Calu3 (cell line): ENCODE measurements at regions not wholly inside any gene's neighbourhood (a gene's known extent, or its start where the extent isn't known, plus 50 kb on each side); places are given as distances from the start of the nearest gene placed in this dataset.

Experiments used
- BruUV-seq: library from RNA; stranded (reverse); fragments of 400-500 nt; replicated peaks from 2 replicates; lab custom pipeline; 2021; lab: Mats Ljungman, UMichigan
- CTCF ChIA-PET: fragments of 300-600 bp; sonication (Branson Sonifier 250); formaldehyde crosslinking; loops from one replicate; lab custom pipeline; 2022; ENCODE audit warnings: antibody characterized with exemption; lab: Charles Lee
- DNase-seq: peaks from one replicate; pipeline ENCODE4 v3.0.0; 2022
- H3K27ac Mint-ChIP-seq: one replicate; pipeline ENCODE4 v1.8.0; 2022; ENCODE audit warnings: mixed read lengths; ENCODE audit not compliant: unreplicated experiment
- H3K27me3 Mint-ChIP-seq: one replicate; pipeline ENCODE4 v1.8.0; 2022; ENCODE audit warnings: mixed read lengths; ENCODE audit not compliant: unreplicated experiment
- H3K36me3 Mint-ChIP-seq: one replicate; pipeline ENCODE4 v1.8.0; 2022; ENCODE audit warnings: mild to moderate bottlenecking, moderate library complexity, mixed read lengths; ENCODE audit not compliant: insufficient read depth, unreplicated experiment
- H3K4me1 Mint-ChIP-seq: one replicate; pipeline ENCODE4 v1.8.0; 2022; ENCODE audit warnings: mild to moderate bottlenecking, low read depth, mixed read lengths; ENCODE audit not compliant: unreplicated experiment
- H3K4me3 Mint-ChIP-seq: one replicate; pipeline ENCODE4 v1.8.0; 2022; ENCODE audit warnings: mild to moderate bottlenecking, low read depth, moderate library complexity, mixed read lengths; ENCODE audit not compliant: unreplicated experiment
- H3K9me3 Mint-ChIP-seq: one replicate; pipeline ENCODE4 v1.8.0; 2022; ENCODE audit warnings: low read depth, mixed read lengths; ENCODE audit not compliant: unreplicated experiment
- intact Hi-C: fragments of 100-400 bp; cut with micrococcal nuclease; formaldehyde crosslinking; loops from one replicate; pipeline ENCODE4 v1.10.0; 2022; ENCODE audit not compliant: unreplicated experiment
- TF ChIP-seq, protein P1 (sequence below): fragments of 200-600 bp; IDR thresholded peaks from one replicate; pipeline ENCODE4 v1.8.0; 2022; ENCODE audit warnings: antibody characterized with exemption; ENCODE audit not compliant: unreplicated experiment

DNA sequence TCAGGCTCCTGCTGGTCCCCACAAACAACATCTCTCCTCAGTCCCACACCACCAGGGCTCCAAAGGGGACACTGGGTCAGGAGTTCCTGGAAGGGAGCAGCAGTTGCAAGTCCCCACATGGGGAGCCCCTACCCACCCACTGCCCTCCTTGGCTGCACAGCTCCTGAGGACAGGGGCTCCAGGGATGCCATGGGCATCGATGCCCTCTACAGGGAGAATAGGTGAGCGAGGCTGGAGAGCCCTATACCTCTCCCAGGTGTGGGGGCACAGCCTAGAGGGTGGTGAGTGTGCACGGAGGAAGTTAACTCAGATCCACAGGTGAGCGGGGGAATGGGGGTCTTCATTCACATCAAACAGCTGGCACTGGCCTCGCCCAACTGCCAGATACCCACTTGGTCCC, 141.2 kb upstream of the LINGO1 start:
- intact Hi-C loops, result no loop called here
- Mint-ChIP-seq H3K9me3 (no peaks in the 10 kb centered on the region), H3K27me3 (peaks cover 91% of the 10 kb centered on the region), H3K4me3 (no peak overlapping the region), H3K4me1 (no peaks in the 10 kb centered on the region), H3K27ac (no peak overlapping the region), H3K36me3 (no peaks in the 10 kb centered on the region)
- TF ChIP-seq, protein P1, sequence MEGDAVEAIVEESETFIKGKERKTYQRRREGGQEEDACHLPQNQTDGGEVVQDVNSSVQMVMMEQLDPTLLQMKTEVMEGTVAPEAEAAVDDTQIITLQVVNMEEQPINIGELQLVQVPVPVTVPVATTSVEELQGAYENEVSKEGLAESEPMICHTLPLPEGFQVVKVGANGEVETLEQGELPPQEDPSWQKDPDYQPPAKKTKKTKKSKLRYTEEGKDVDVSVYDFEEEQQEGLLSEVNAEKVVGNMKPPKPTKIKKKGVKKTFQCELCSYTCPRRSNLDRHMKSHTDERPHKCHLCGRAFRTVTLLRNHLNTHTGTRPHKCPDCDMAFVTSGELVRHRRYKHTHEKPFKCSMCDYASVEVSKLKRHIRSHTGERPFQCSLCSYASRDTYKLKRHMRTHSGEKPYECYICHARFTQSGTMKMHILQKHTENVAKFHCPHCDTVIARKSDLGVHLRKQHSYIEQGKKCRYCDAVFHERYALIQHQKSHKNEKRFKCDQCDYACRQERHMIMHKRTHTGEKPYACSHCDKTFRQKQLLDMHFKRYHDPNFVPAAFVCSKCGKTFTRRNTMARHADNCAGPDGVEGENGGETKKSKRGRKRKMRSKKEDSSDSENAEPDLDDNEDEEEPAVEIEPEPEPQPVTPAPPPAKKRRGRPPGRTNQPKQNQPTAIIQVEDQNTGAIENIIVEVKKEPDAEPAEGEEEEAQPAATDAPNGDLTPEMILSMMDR, result no peak
- no peak for DNase-seq
- no TSS peak for BruUV-seq
- CTCF ChIA-PET, result no interaction called here

DNA sequence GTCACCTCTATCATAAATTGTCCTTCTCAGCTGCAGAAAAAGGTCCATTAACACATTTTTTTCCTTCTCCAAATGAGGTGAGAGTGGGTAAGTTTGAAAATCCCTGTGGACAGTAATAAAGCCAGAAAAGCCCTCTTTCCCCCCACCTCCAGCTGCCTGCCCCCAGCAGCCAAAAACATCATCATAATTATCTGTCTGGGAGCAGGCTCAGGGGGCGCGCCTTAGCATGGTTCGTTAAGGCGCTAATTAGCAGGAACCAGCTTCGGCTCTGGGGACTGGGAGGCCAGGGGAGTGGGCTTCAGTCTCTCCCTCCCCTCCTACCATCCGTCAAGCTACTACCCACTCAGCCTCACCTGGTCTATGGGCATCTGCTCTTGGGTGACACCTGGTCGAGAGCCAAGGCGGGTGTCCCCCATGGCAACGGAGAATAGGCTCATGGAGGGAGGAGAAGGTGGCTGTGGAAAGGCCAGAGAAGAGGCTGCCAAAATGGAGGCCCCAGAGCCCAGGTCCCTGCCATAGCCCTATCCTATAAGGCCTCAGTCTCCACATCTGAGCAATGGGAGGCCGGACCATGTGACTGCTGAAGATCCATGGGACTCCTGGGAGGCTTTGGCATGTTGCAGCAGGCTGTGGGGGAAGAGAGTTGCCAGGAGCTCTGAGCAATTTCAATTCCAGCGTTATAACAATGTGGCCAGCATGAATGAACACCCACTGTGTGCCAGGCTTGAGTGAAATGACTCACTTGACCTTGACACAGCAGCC, 140.1 kb upstream of the LINGO1 start:
- Mint-ChIP-seq H3K4me3 (no peak overlapping the region), H3K27ac (no peak overlapping the region), H3K9me3 (no peaks in the 10 kb centered on the region), H3K27me3 (peaks cover 91% of the 10 kb centered on the region), H3K36me3 (no peaks in the 10 kb centered on the region), H3K4me1 (no peaks in the 10 kb centered on the region)
- no peak for DNase-seq
- no TSS peak for BruUV-seq
- CTCF ChIA-PET, result interaction anchor here (0.6 kb wide), 1 partner anchor 71 kb away, joined by 3 read pairs; no protein-coding TSS in a partner anchor
- intact Hi-C loops, result no loop called here
- TF ChIP-seq, protein P1, result no peak

DNA sequence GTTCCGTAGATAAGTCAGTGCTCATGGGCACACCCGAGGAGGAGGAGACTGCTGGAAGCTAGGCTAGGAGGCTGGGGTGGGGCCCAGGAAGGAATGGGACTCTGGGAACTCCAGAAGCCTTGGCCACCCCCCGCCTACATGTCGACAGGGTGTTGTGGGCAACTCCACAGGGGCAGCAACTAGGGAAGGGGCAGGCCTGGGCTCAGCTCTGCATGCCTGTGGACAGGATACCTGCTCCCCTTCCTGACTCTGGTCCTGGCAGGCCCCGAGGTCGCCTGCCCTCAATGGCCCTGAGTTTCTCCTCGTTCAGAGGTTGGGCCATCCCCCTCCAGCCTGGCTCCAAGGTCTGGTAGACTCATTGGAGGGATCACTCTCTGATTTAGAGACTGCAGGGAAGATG, 138.9 kb upstream of the LINGO1 start:
- no TSS peak for BruUV-seq

DNA sequence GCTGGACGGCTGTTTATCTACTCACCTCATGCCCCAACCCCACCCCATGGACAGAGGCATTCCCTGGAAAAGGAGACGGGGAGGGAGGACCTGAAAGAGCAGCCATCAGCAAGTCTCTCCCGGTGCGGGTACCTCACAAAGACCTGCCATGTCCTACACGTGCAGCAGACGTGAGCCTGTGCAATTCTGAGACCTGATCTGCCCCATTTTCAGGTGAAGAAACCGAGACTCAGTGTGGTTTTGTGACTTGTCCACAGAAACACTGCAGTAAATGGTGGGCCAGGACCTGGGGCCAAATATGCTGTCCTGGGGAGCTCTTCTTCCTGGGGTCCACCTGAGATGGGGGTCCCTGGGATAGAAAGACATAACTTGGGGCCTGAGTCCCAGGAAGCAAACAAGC, 137.0 kb upstream of the LINGO1 start:
- no TSS peak for BruUV-seq
- no peaks in the 10 kb centered on the region for H3K36me3 Mint-ChIP-seq
- H3K27me3 Mint-ChIP-seq, result peaks cover 91% of the 10 kb centered on the region

More for the DNA sequence above, 138.9 kb upstream of the LINGO1 start:
- Mint-ChIP-seq H3K9me3 (no peaks in the 10 kb centered on the region), H3K4me1 (no peaks in the 10 kb centered on the region), H3K36me3 (no peaks in the 10 kb centered on the region), H3K27ac (no peak overlapping the region), H3K4me3 (no peak overlapping the region), H3K27me3 (peaks cover 91% of the 10 kb centered on the region)
- CTCF ChIA-PET, result no interaction called here
- intact Hi-C loops, result no loop called here
- DNase-seq, result no peak
- TF ChIP-seq, protein P1, result no peak

More for the DNA sequence above, 137.0 kb upstream of the LINGO1 start:
- intact Hi-C loops, result no loop called here
- no peak for DNase-seq
- CTCF ChIA-PET, result no interaction called here
- Mint-ChIP-seq H3K4me1 (no peaks in the 10 kb centered on the region), H3K4me3 (no peak overlapping the region), H3K9me3 (no peaks in the 10 kb centered on the region), H3K27ac (no peak overlapping the region)
- TF ChIP-seq, protein P1, result no peak
